GM12891 (cell line): ENCODE measurements at regions not wholly inside any gene's neighbourhood (a gene's known extent, or its start where the extent isn't known, plus 50 kb on each side); places are given as distances from the start of the nearest gene placed in this dataset.

Experiments
- DNase-seq: peaks from one replicate; pipeline ENCODE4 v3.0.0; 2011; ENCODE audit warnings: low spot score; ENCODE audit not compliant: insufficient read length
- FAIRE-seq: peaks from 2 replicates; lab custom pipeline; 2011; peaks lifted over from hg19 to GRCh38; lab: Jason Lieb, UNC
- PAX5 ChIP-seq: IDR thresholded peaks from 2 replicates; pipeline ENCODE4 v1.6.1; 2011; ENCODE audit warnings: low read length, moderate library complexity, mild to moderate bottlenecking; ENCODE audit not compliant: insufficient read depth, severe bottlenecking
- POLR2A ChIP-seq: IDR thresholded peaks from 2 replicates; pipeline ENCODE4 v1.6.1; 2011; ENCODE audit warnings: low read depth, low read length, control low read depth
- POLR2AphosphoS5 ChIP-seq: IDR thresholded peaks from 2 replicates; pipeline ENCODE4 v1.6.1; 2011; ENCODE audit warnings: low read depth, low read length, control low read depth
- POU2F2 ChIP-seq: IDR thresholded peaks from 2 replicates; pipeline ENCODE4 v1.6.1; 2011; ENCODE audit warnings: low read depth, mild to moderate bottlenecking, control low read depth, low read length, moderate library complexity
- SPI1 ChIP-seq: IDR thresholded peaks from 2 replicates; pipeline ENCODE4 v1.6.1; 2011; ENCODE audit warnings: low read depth, low read length, control low read depth
- TAF1 ChIP-seq: IDR thresholded peaks from 2 replicates; pipeline ENCODE4 v1.6.1; 2011; ENCODE audit warnings: low read depth, low read length, control low read depth

- TF ChIP-seq SPI1, result no peak
- no peak for TF ChIP-seq POLR2AphosphoS5
- no peak for TF ChIP-seq TAF1
- no peak for TF ChIP-seq POU2F2
- no peak for TF ChIP-seq POLR2A
- TF ChIP-seq PAX5, result no peak
- DNase-seq (no peak), FAIRE-seq (no peak)
Measured at GRCh38 chr4:124462954-124463828, 249.3 kb downstream of the ANKRD50 start.

DNA sequence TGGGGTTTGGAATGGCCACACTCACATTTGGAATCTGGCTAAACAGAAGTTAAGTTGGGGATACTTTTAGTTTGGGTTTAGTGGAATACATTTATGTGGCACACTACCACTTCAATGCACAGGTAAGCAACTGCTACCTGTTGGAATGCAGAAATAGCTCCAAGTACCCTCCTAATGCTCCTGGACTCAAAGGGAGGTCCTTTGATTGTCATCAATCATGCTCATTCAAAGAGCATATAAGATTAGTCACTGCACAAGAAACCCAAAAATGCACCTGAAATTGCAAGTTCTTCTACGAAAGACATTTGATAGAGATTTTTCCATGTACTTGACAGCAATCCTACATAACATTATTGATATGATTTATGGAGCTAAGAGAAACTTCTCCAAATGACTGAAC is 247.7 kb downstream of the ANKRD50 start:
- FAIRE-seq, result no peak
- DNase-seq, result no peak
- TF ChIP-seq POU2F2 (no peak), POLR2A (no peak), TAF1 (no peak), PAX5 (no peak), SPI1 (no peak), POLR2AphosphoS5 (no peak)

DNA sequence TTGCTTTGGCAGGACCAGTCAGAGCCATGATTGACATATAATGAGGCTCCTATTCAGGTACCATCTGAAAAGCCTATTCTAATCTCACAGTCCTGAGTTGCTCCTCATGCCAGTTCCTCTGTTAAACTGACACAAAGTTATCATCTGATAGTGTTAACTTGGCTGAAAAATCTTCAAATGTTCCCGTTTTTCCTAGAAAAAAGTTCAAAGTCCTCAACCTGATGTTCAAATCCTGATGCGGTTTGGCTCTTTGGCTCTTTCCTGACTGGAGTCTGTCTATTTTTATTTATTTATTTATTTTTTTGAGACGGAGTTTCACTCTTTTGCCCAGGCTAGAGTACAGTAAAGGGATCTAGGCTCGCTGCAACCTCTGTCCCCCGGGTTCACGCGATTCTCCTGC is 244.2 kb downstream of the ANKRD50 start:
- FAIRE-seq, result no peak
- DNase-seq, result no peak
- TF ChIP-seq POLR2A (no peak), TAF1 (no peak), POU2F2 (no peak), POLR2AphosphoS5 (no peak), PAX5 (no peak), SPI1 (no peak)

GRCh38 chr4:124469981-124470380 is 242.6 kb downstream of the ANKRD50 start:
- TF ChIP-seq PAX5 (no peak), TAF1 (no peak), POLR2AphosphoS5 (no peak)
- no peak for FAIRE-seq
- DNase-seq, result no peak

DNA sequence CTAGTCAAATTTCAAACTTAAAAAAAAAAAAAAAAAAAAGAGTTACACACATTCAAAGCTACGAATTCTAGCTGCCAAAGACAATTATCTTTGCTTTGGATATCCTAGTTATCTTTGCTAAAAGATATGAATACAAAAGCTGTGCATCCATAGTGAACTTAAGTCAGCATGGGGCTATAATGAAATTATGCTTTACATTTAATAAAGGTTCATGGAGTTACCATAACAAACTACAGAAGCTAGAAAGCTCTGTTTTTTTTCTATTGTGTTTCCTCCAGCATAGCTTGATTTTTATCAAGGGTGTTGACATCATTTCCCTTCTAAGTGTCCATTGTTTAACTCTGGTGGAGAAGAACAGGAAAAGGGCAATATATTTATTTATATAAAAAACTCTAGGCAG is 234.1 kb downstream of the ANKRD50 start:
- no peak for TF ChIP-seq POLR2AphosphoS5
- no peak for TF ChIP-seq PAX5
- TF ChIP-seq SPI1, result no peak
- no peak for TF ChIP-seq POLR2A
- no peak for TF ChIP-seq POU2F2
- TF ChIP-seq TAF1, result no peak
- DNase-seq (no peak), FAIRE-seq (no peak)

DNA sequence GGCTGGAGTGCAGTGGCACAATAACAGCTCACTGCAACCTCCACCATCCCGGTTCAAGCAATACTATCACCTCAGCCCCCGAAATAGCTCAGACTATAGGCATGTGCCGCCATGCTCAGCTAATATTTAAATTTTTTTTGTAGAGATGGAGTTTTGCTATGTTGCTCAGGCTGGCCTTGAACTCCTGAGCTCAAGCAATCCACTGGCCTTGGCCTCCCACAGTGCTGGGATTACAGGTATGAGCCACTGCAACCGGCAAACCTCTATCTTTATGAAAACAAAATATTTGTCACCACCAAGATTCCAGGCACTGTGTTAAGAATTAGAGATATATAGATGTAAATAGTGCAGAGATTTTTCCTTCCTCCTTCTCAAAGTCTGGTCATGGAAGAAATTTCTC is 232.5 kb downstream of the ANKRD50 start:
- TF ChIP-seq SPI1 (no peak), POLR2AphosphoS5 (no peak), PAX5 (no peak), POU2F2 (no peak), TAF1 (no peak), POLR2A (no peak)
- DNase-seq (no peak), FAIRE-seq (no peak)

DNA sequence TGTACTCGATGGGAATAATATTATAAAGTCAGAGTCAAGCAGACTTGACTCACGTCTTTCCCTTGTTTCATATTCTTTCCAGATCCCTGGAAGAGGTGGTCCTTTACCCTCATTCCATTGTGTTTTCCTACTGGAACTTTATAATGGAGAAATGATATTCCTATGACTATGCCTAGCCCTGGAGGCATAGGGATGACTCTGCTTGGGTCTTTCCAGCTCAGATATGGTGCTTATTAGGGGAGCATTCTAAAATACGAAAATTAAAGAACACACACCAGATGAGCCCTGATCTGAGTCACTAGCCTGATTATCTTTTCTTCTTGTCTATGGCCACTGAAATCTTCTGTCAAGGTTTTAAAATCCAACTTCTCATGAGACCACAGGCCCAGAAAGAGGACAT is 231.4 kb downstream of the ANKRD50 start:
- TF ChIP-seq PAX5 (no peak), POLR2A (no peak), POLR2AphosphoS5 (no peak), SPI1 (no peak), TAF1 (no peak), POU2F2 (no peak)
- no peak for DNase-seq
- FAIRE-seq, result no peak

DNA sequence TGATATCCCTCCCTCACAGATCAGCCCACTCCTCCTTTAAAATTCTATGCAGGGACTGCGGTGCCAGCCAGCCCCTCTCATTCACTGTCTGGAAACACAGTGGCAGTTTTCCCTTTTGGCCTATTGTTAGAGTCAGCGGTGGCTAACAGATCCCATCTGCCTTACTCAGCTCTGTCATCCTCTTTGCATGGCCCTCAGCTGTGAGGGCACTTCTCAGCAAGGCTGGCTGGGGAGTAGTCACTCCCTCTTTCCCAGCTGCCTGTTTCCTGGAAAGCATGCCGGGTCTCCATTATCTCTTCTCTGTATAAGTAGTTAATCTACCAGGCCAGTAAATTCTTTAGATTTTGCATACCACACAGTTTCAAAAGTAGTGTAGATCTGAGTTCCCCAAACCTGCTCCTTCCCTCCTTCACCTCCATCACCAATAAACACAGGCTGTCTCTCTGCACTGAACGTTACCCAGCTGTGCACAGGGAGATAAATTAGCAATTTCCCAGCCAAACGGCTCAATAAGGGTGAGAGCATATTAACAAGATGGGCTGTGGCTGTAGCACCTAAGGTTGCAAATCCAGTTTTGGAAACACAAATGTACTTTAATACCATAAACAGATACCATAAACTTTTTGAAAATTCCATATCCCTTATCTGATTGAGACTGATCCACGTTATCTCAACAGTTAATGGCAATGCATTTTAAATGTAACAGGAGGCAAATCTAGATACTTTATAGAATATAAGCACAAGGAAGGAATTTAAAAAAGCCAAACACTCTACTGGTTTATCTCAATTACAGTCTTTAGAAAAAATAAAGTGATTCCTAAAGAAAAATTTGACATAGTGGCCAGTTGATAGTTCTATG is 229.3 kb downstream of the ANKRD50 start:
- DNase-seq (no peak), FAIRE-seq (no peak)
- TF ChIP-seq POU2F2, result no peak
- TF ChIP-seq PAX5, result no peak
- TF ChIP-seq POLR2AphosphoS5, result no peak
- TF ChIP-seq SPI1, result no peak
- TF ChIP-seq TAF1, result no peak
- TF ChIP-seq POLR2A, result no peak

- FAIRE-seq, result no peak
- TF ChIP-seq TAF1, result no peak
- TF ChIP-seq POU2F2, result no peak
Measured at GRCh38 chr4:124484008-124484407, 228.5 kb downstream of the ANKRD50 start.

More at GRCh38 chr4:124484008-124484407, 228.5 kb downstream of the ANKRD50 start:
- no peak for DNase-seq
